WTC11 (cell line): ENCODE measurements at regions not wholly inside any gene's neighbourhood (a gene's known extent, or its start where the extent isn't known, plus 50 kb on each side); places are given as distances from the start of the nearest gene placed in this dataset.
"Not testable (repeated sequence)": the region's sequence is repeated elsewhere in the genome, so short reads cannot be mapped to it uniquely, and the experiment has no call there.

Experiments used
- ATAC-seq: fragments of 200-7000 bp; cut with Tn5 transposase; 2 replicates; pipeline ENCODE4 v1.10.0; 2021; ENCODE audit warnings: mild to moderate bottlenecking, moderate library complexity
- CTCF ChIA-PET: fragments of 300-600 bp; sonication (Branson Sonifier 250); formaldehyde crosslinking; loops from one replicate; lab custom pipeline; 2021; ENCODE audit warnings: antibody characterized with exemption; lab: Charles Lee
- POLR2A ChIA-PET: fragments of 350-600 bp; sonication (Branson Sonifier 250); formaldehyde crosslinking; loops from one replicate; lab custom pipeline; 2021; ENCODE audit warnings: antibody characterized with exemption; lab: Charles Lee
- DNase-seq: peaks from one replicate; pipeline ENCODE4 v3.0.0; 2021; ENCODE audit warnings: low spot score
- H3K27ac Mint-ChIP-seq: 2 replicates; pipeline ENCODE4 v1.8.0; 2021; ENCODE audit warnings: mixed read lengths
- H3K27me3 Mint-ChIP-seq: 2 replicates; pipeline ENCODE4 v1.8.0; 2021; ENCODE audit warnings: low read depth, mild to moderate bottlenecking, moderate library complexity, mixed read lengths
- H3K36me3 Mint-ChIP-seq: 2 replicates; pipeline ENCODE4 v1.8.0; 2021; ENCODE audit warnings: mixed read lengths
- H3K4me1 Mint-ChIP-seq: 2 replicates; pipeline ENCODE4 v1.8.0; 2022; ENCODE audit warnings: mixed read lengths
- H3K4me3 Mint-ChIP-seq: 2 replicates; pipeline ENCODE4 v1.8.0; 2021; ENCODE audit warnings: mild to moderate bottlenecking, moderate library complexity, mixed read lengths
- H3K9me3 Mint-ChIP-seq: 2 replicates; pipeline ENCODE4 v1.8.0; 2021; ENCODE audit warnings: mixed read lengths
- AR ChIP-seq: fragments of 250-450 bp; sonication (Bioruptor Pico); IDR thresholded peaks from 2 replicates; pipeline ENCODE4 v1.9.0; 2021; ENCODE audit warnings: mild to moderate bottlenecking
- ATF2 ChIP-seq: sonication (generic); formaldehyde crosslinking; IDR thresholded peaks from 2 replicates; pipeline ENCODE4 v1.8.1; 2022; ENCODE audit warnings: low read depth, missing genetic modification reagents, borderline replicate concordance
- CREB1 ChIP-seq: sonication (generic); formaldehyde crosslinking; IDR thresholded peaks from 2 replicates; pipeline ENCODE4 v1.8.0; 2023; ENCODE audit warnings: mild to moderate bottlenecking, missing genetic modification reagents
- ETV6 ChIP-seq: sonication (generic); formaldehyde crosslinking; IDR thresholded peaks from 2 replicates; pipeline ENCODE4 v1.8.1; 2022; ENCODE audit warnings: mild to moderate bottlenecking, missing genetic modification reagents
- IRF2 ChIP-seq: sonication (generic); formaldehyde crosslinking; IDR thresholded peaks from 2 replicates; pipeline ENCODE4 v1.8.0; 2022; ENCODE audit warnings: low read depth, missing genetic modification reagents, borderline replicate concordance
- KAT7 ChIP-seq: sonication (generic); formaldehyde crosslinking; IDR thresholded peaks from 2 replicates; pipeline ENCODE4 v1.8.1; 2023; ENCODE audit warnings: missing genetic modification reagents, mild to moderate bottlenecking, borderline replicate concordance
- MLX ChIP-seq: sonication (generic); formaldehyde crosslinking; IDR thresholded peaks from 2 replicates; pipeline ENCODE4 v1.8.1; 2023; ENCODE audit warnings: mild to moderate bottlenecking, missing genetic modification reagents, moderate library complexity
- NR2C2 ChIP-seq: sonication (generic); formaldehyde crosslinking; IDR thresholded peaks from 2 replicates; pipeline ENCODE4 v1.8.0; 2022; ENCODE audit warnings: mild to moderate bottlenecking, missing genetic modification reagents
- PRRX2 ChIP-seq: fragments of 250-450 bp; sonication (Bioruptor Pico); IDR thresholded peaks from 2 replicates; pipeline ENCODE4 v1.8.0; 2021; ENCODE audit warnings: mild to moderate bottlenecking
- RORB ChIP-seq: fragments of 250-450 bp; sonication (Bioruptor Pico); IDR thresholded peaks from 2 replicates; pipeline ENCODE4 v1.9.0; 2021; ENCODE audit warnings: mild to moderate bottlenecking
- ZNF263 ChIP-seq: sonication (generic); formaldehyde crosslinking; IDR thresholded peaks from 2 replicates; pipeline ENCODE4 v1.8.1; 2022; ENCODE audit warnings: low read depth, mild to moderate bottlenecking, moderate library complexity, missing genetic modification reagents
- ZNF317 ChIP-seq: sonication (generic); formaldehyde crosslinking; IDR thresholded peaks from 2 replicates; pipeline ENCODE4 v1.8.1; 2023; ENCODE audit warnings: low read depth, mild to moderate bottlenecking, moderate library complexity, missing genetic modification reagents, borderline replicate concordance
- ZNF416 ChIP-seq: fragments of 250-450 bp; sonication (Bioruptor Pico); IDR thresholded peaks from 2 replicates; pipeline ENCODE4 v1.9.0; 2021; ENCODE audit warnings: mild to moderate bottlenecking, inconsistent platforms
- ZNF423 ChIP-seq: fragments of 250-450 bp; sonication (Bioruptor Pico); IDR thresholded peaks from 2 replicates; pipeline ENCODE4 v2.1.2; 2022; ENCODE audit warnings: mild to moderate bottlenecking, moderate library complexity
- TF ChIP-seq, protein P1 (sequence below): sonication (generic); formaldehyde crosslinking; IDR thresholded peaks from 2 replicates; pipeline ENCODE4 v1.8.1; 2022; ENCODE audit warnings: missing genetic modification reagents, borderline replicate concordance
- TF ChIP-seq, protein P2 (sequence below): fragments of 250-450 bp; sonication (Bioruptor Pico); IDR thresholded peaks from 2 replicates; pipeline ENCODE4 v1.9.0; 2021; ENCODE audit warnings: mild to moderate bottlenecking, borderline replicate concordance

- H3K27ac Mint-ChIP-seq = no peak overlapping the region
- no peak overlapping the region for H3K4me3 Mint-ChIP-seq
- CTCF ChIA-PET = interaction anchor here (1.1 kb wide), 1 partner anchor 256 kb away, joined by 3 read pairs; no protein-coding TSS in a partner anchor
- H3K27me3 Mint-ChIP-seq = no peaks in the 10 kb centered on the region; the same call in 1 of the 2 replicates
- peaks cover 28% of the 10 kb centered on the region for H3K9me3 Mint-ChIP-seq
- peaks cover 10% of the 10 kb centered on the region for H3K36me3 Mint-ChIP-seq
- TF ChIP-seq ZNF416 = no peak
- DNase-seq = no peak
- POLR2A ChIA-PET = no interaction called here
- no peaks in the 10 kb centered on the region for H3K4me1 Mint-ChIP-seq
- no peak for ATAC-seq
Observed at GRCh38 chr6:159397753-159398152, 228.6 kb downstream of the FNDC1 start.

DNA sequence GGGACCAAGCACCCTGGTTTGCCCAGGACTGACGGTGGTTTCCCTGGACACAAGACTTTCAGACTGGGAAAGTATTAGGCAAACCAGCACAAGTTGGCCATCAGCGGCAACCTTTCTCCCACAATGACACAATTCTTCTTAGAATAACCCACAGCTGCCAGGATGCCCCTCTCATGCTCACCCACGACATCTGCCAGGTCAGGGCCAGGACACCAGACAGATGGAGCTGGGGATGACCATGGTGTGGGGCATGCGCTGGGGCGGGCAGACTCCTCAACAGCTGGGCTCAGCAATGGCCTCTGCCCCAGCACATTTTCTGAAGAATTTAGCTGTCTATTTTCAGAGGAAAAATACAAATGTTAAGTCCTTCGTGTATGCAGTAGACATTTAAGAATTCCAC is 226.4 kb downstream of the FNDC1 start:
- Mint-ChIP-seq H3K27me3 (no peaks in the 10 kb centered on the region; the same call in 1 of the 2 replicates), H3K4me3 (no peak overlapping the region), H3K4me1 (no peaks in the 10 kb centered on the region), H3K9me3 (peaks cover 37% of the 10 kb centered on the region), H3K27ac (no peak overlapping the region), H3K36me3 (peaks cover 13% of the 10 kb centered on the region)
- DNase-seq (no peak), ATAC-seq (no peak)
- ChIA-PET CTCF (no interaction called here), POLR2A (no interaction called here)
- TF ChIP-seq ZNF423 (CRISPR knock-in tag) = no peak
- TF ChIP-seq, protein P1, sequence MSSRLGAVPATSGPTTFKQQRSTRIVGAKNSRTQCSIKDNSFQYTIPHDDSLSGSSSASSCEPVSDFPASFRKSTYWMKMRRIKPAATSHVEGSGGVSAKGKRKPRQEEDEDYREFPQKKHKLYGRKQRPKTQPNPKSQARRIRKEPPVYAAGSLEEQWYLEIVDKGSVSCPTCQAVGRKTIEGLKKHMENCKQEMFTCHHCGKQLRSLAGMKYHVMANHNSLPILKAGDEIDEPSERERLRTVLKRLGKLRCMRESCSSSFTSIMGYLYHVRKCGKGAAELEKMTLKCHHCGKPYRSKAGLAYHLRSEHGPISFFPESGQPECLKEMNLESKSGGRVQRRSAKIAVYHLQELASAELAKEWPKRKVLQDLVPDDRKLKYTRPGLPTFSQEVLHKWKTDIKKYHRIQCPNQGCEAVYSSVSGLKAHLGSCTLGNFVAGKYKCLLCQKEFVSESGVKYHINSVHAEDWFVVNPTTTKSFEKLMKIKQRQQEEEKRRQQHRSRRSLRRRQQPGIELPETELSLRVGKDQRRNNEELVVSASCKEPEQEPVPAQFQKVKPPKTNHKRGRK (CRISPR knock-in tag) = no peak
- TF ChIP-seq CREB1 = no peak
- no peak for TF ChIP-seq ATF2 (CRISPR knock-in tag)
- no peak for TF ChIP-seq MLX (CRISPR knock-in tag)
- no peak for TF ChIP-seq RORB (CRISPR knock-in tag)
- no peak for TF ChIP-seq KAT7 (CRISPR knock-in tag)
- no peak for TF ChIP-seq ETV6
- TF ChIP-seq ZNF317 (CRISPR knock-in tag) = no peak
- no peak for TF ChIP-seq PRRX2 (CRISPR knock-in tag)
- TF ChIP-seq NR2C2 = no peak
- TF ChIP-seq, protein P2, sequence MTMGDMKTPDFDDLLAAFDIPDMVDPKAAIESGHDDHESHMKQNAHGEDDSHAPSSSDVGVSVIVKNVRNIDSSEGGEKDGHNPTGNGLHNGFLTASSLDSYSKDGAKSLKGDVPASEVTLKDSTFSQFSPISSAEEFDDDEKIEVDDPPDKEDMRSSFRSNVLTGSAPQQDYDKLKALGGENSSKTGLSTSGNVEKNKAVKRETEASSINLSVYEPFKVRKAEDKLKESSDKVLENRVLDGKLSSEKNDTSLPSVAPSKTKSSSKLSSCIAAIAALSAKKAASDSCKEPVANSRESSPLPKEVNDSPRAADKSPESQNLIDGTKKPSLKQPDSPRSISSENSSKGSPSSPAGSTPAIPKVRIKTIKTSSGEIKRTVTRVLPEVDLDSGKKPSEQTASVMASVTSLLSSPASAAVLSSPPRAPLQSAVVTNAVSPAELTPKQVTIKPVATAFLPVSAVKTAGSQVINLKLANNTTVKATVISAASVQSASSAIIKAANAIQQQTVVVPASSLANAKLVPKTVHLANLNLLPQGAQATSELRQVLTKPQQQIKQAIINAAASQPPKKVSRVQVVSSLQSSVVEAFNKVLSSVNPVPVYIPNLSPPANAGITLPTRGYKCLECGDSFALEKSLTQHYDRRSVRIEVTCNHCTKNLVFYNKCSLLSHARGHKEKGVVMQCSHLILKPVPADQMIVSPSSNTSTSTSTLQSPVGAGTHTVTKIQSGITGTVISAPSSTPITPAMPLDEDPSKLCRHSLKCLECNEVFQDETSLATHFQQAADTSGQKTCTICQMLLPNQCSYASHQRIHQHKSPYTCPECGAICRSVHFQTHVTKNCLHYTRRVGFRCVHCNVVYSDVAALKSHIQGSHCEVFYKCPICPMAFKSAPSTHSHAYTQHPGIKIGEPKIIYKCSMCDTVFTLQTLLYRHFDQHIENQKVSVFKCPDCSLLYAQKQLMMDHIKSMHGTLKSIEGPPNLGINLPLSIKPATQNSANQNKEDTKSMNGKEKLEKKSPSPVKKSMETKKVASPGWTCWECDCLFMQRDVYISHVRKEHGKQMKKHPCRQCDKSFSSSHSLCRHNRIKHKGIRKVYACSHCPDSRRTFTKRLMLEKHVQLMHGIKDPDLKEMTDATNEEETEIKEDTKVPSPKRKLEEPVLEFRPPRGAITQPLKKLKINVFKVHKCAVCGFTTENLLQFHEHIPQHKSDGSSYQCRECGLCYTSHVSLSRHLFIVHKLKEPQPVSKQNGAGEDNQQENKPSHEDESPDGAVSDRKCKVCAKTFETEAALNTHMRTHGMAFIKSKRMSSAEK (CRISPR knock-in tag) = no peak
- no peak for TF ChIP-seq AR (CRISPR knock-in tag)
- no peak for TF ChIP-seq ZNF263 (CRISPR knock-in tag)
- TF ChIP-seq IRF2 (CRISPR knock-in tag) = no peak

- ATAC-seq, H3K27ac Mint-ChIP-seq, H3K4me1 Mint-ChIP-seq, H3K4me3 Mint-ChIP-seq, POLR2A ChIA-PET, H3K27me3 Mint-ChIP-seq, DNase-seq: not testable (repeated sequence)
- H3K9me3 Mint-ChIP-seq = peaks cover 37% of the 10 kb centered on the region
- CTCF ChIA-PET = interaction anchor here (1.4 kb wide), 1 partner anchor 140 kb away, joined by 3 read pairs; no protein-coding TSS in a partner anchor
- H3K36me3 Mint-ChIP-seq = peaks cover 13% of the 10 kb centered on the region
Observed at GRCh38 chr6:159392695-159393094, 223.5 kb downstream of the FNDC1 start.
